H1 (cell line): ENCODE measurements at regions not wholly inside any gene's neighbourhood (a gene's known extent, or its start where the extent isn't known, plus 50 kb on each side); places are given as distances from the start of the nearest gene placed in this dataset.

Experiments used
- CTCF ChIA-PET: fragments of 300-600 bp; sonication (Branson Sonifier 250); formaldehyde crosslinking; loops from one replicate; lab custom pipeline; 2021; ENCODE audit not compliant: partially characterized antibody; lab: Charles Lee
- POLR2A ChIA-PET: fragments of 300-600 bp; sonication (Branson Sonifier 250); formaldehyde crosslinking; loops from one replicate; lab custom pipeline; 2021; ENCODE audit warnings: inconsistent platforms; ENCODE audit not compliant: partially characterized antibody; lab: Charles Lee
- DNase-seq, 2 experiments: peaks; one replicate each; pipeline versions ENCODE4 v3.0.0 to v3.0.0-alpha.2; 2010 to 2022; ENCODE audit warnings: low spot score in 2 of 2, low read depth in 1 of 2, mixed read lengths in 1 of 2
- FAIRE-seq: peaks from 2 replicates; lab custom pipeline; 2011; peaks lifted over from hg19 to GRCh38; lab: Jason Lieb, UNC
- H2AFZ ChIP-seq: 2 replicates; pipeline ENCODE4 v1.8.1; 2012; ENCODE audit warnings: low read length, inconsistent platforms
- H2AK5ac ChIP-seq: 2 replicates; pipeline ENCODE4 v1.6.1; 2013; ENCODE audit warnings: low read depth, low read length
- H2BK120ac ChIP-seq: replicated peaks from 2 replicates; pipeline ENCODE3; 2013; ENCODE audit warnings: low read depth, low read length, inconsistent platforms
- H2BK12ac ChIP-seq: 2 replicates; pipeline ENCODE4 v1.6.1; 2013; ENCODE audit warnings: low read depth, low read length
- H2BK15ac ChIP-seq: 2 replicates; pipeline ENCODE4 v1.6.1; 2013; ENCODE audit warnings: low read length
- H2BK20ac ChIP-seq: 2 replicates; pipeline ENCODE4 v1.6.1; 2013; ENCODE audit warnings: low read length
- H2BK5ac ChIP-seq: 2 replicates; pipeline ENCODE4 v1.6.1; 2013; ENCODE audit warnings: low read depth, low read length
- H3K14ac ChIP-seq: 2 replicates; pipeline ENCODE4 v1.6.1; 2013; ENCODE audit warnings: inconsistent platforms; ENCODE audit not compliant: insufficient read length
- H3K18ac ChIP-seq: 2 replicates; pipeline ENCODE4 v1.6.1; 2013; ENCODE audit warnings: low read length; ENCODE audit errors: extremely low read depth
- H3K23ac ChIP-seq: 2 replicates; pipeline ENCODE4 v1.6.1; 2013; ENCODE audit warnings: inconsistent platforms; ENCODE audit not compliant: insufficient read length
- H3K23me2 ChIP-seq: 2 replicates; pipeline ENCODE4 v1.6.1; 2013; ENCODE audit warnings: low read depth, low read length
- H3K27ac ChIP-seq: 2 replicates; pipeline ENCODE4 v1.6.1; 2011; ENCODE audit warnings: low read depth, low read length, inconsistent platforms
- H3K27me3 ChIP-seq, 4 experiments: replicated peaks in 1 of 4; 1 replicate in 1 of 4; 2 replicates in 3 of 4; pipeline versions ENCODE4 v1.6.1 to v1.8.1; 2011 to 2013; ENCODE audit warnings: low read length in 3 of 4, mild to moderate bottlenecking in 3 of 4, inconsistent platforms in 2 of 4, mixed read lengths in 2 of 4, moderate library complexity in 1 of 4; ENCODE audit not compliant: control insufficient read depth in 3 of 4, insufficient read depth in 3 of 4; ENCODE audit errors: extremely low read depth in 1 of 4
- H3K36me3 ChIP-seq, 4 experiments: 2 replicates each; pipeline versions ENCODE4 v1.6.1 to v1.8.1; 2011 to 2013; ENCODE audit warnings: mild to moderate bottlenecking in 4 of 4, low read length in 3 of 4, moderate library complexity in 2 of 4, control low read depth in 1 of 4, inconsistent platforms in 1 of 4; ENCODE audit not compliant: insufficient read depth in 4 of 4, control insufficient read depth in 2 of 4
- H3K4ac ChIP-seq: replicated peaks from 2 replicates; pipeline ENCODE3; 2013; ENCODE audit warnings: low read length, low read depth, mixed read lengths, inconsistent platforms; ENCODE audit not compliant: insufficient read length
- H3K4me1 ChIP-seq, 4 experiments: replicated peaks in 1 of 4; 1 replicate in 1 of 4; 2 replicates in 3 of 4; pipeline versions ENCODE4 v1.6.1 to v1.8.1; 2011 to 2013; ENCODE audit warnings: low read length in 3 of 4, inconsistent platforms in 2 of 4, mixed read lengths in 1 of 4; ENCODE audit not compliant: insufficient read depth in 4 of 4, control insufficient read depth in 3 of 4
- H3K4me2 ChIP-seq, 2 experiments: 2 replicates each; pipeline versions ENCODE4 v1.6.1 to v1.8.1; 2011 to 2013; ENCODE audit warnings: low read depth in 2 of 2, low read length in 2 of 2, control low read depth in 1 of 2, inconsistent platforms in 1 of 2, mild to moderate bottlenecking in 1 of 2; ENCODE audit not compliant: insufficient read depth in 1 of 2
- H3K4me3 ChIP-seq, 4 experiments: fragments of 200-600, 300-600 bp in 1 of 4; sonication (generic), shearing (Covaris generic), sonication (Bioruptor Twin) in 1 of 4; 2 replicates each; pipeline versions ENCODE4 v1.5.1 to v1.8.1; 2011 to 2016; ENCODE audit warnings: low read length in 4 of 4, low read depth in 3 of 4, control low read depth in 2 of 4, inconsistent platforms in 2 of 4, mild to moderate bottlenecking in 2 of 4, mixed read lengths in 1 of 4, moderate library complexity in 1 of 4; ENCODE audit not compliant: insufficient read depth in 2 of 4; ENCODE audit errors: extremely low read depth in 1 of 4
- H3K56ac ChIP-seq: replicated peaks from 2 replicates; pipeline ENCODE3; 2013; ENCODE audit warnings: low read depth, mild to moderate bottlenecking, mixed read lengths, low read length, inconsistent platforms; ENCODE audit not compliant: insufficient read length
- H3K79me1 ChIP-seq: 2 replicates; pipeline ENCODE4 v1.6.1; 2013; ENCODE audit warnings: low read depth, low read length, control low read depth
- H3K79me2 ChIP-seq, 2 experiments: 2 replicates each; pipeline versions ENCODE4 v1.6.1 to v1.8.1; 2012 to 2013; ENCODE audit warnings: low read length in 2 of 2, mild to moderate bottlenecking in 2 of 2, inconsistent platforms in 1 of 2; ENCODE audit not compliant: insufficient read depth in 2 of 2, control insufficient read depth in 1 of 2
- H3K9ac ChIP-seq, 4 experiments: replicated peaks in 1 of 4; 1 replicate in 1 of 4; 2 replicates in 3 of 4; pipeline versions ENCODE4 v1.6.1 to v1.8.1; 2011 to 2013; ENCODE audit warnings: low read depth in 3 of 4, low read length in 3 of 4, control low read depth in 2 of 4, mild to moderate bottlenecking in 2 of 4, moderate library complexity in 2 of 4, inconsistent platforms in 1 of 4; ENCODE audit errors: extremely low read depth in 1 of 4
- H3K9me3 ChIP-seq, 2 experiments: 2 replicates each; pipeline versions ENCODE4 v1.6.1 to v1.8.1; 2012 to 2013; ENCODE audit warnings: mild to moderate bottlenecking in 2 of 2, moderate library complexity in 2 of 2, control low read depth in 1 of 2, inconsistent platforms in 1 of 2, low read depth in 1 of 2, low read length in 1 of 2, mixed read lengths in 1 of 2; ENCODE audit not compliant: insufficient read depth in 2 of 2
- H4K20me1 ChIP-seq, 2 experiments: replicated peaks in 1 of 2; 2 replicates each; pipeline versions ENCODE3 to v1.8.1; 2011 to 2013; ENCODE audit warnings: inconsistent platforms in 2 of 2, low read length in 2 of 2, mild to moderate bottlenecking in 1 of 2; ENCODE audit not compliant: insufficient read depth in 2 of 2, control insufficient read depth in 1 of 2
- H4K5ac ChIP-seq: 2 replicates; pipeline ENCODE4 v1.6.1; 2013; ENCODE audit warnings: low read length, low read depth, mixed read lengths, inconsistent platforms; ENCODE audit not compliant: insufficient read length
- H4K8ac ChIP-seq: 2 replicates; pipeline ENCODE4 v1.8.0; 2013; ENCODE audit warnings: mild to moderate bottlenecking, moderate library complexity, low read length, inconsistent platforms; ENCODE audit not compliant: insufficient read depth; ENCODE audit errors: extremely low read depth
- H4K91ac ChIP-seq: replicated peaks from 2 replicates; pipeline ENCODE3; 2013; ENCODE audit warnings: low read length, mixed read lengths, inconsistent platforms; ENCODE audit not compliant: insufficient read length
- CBX8 ChIP-seq: fragments of 300-800, 300-1000 bp; sonication (generic); IDR thresholded peaks from 2 replicates; pipeline ENCODE4 v1.7.1; 2016; ENCODE audit warnings: low read depth, low read length, borderline replicate concordance
- EGR1 ChIP-seq: IDR thresholded peaks from 2 replicates; pipeline ENCODE4 v1.6.1; 2011; ENCODE audit warnings: low read depth, low read length, borderline replicate concordance
- PHF8 ChIP-seq: fragments of 200-600 bp; sonication (generic); conservative IDR thresholded peaks from 2 replicates; pipeline ENCODE4 v1.7.1; 2012; ENCODE audit warnings: low read depth, mild to moderate bottlenecking, inconsistent platforms, low read length, moderate library complexity
- SAP30 ChIP-seq: fragments of 300-600 bp; sonication (generic); IDR thresholded peaks from 2 replicates; pipeline ENCODE4 v1.7.1; 2012; ENCODE audit warnings: low read length, moderate library complexity, mild to moderate bottlenecking, inconsistent platforms; ENCODE audit not compliant: insufficient read depth, insufficient replicate concordance
- WGBS, 2 experiments: shearing (Covaris generic) in 1 of 2; methylation state at CpG; one replicate each; pipeline versions ENCODE4 v1.1.6 to v1.1.7; 2013 to 2015; ENCODE audit warnings: low lambda C conversion rate in 2 of 2, mixed read lengths in 2 of 2, inconsistent platforms in 1 of 2, low coverage in 1 of 2, missing lambda C conversion rate in 1 of 2; ENCODE audit not compliant: insufficient replicate concordance in 2 of 2, insufficient coverage in 1 of 2, insufficient read length in 1 of 2; ENCODE audit errors: extremely low coverage in 1 of 2, missing lambda C conversion rate in 1 of 2; 5-methylcytosine and 5-hydroxymethylcytosine counted together

GRCh38 chrY:8329929-8330328 is 1007.3 kb upstream of the TSPY4 start:
- Histone ChIP-seq H4K8ac (no peak overlapping the region), H3K79me2 (no peaks in the 10 kb centered on the region), H3K14ac (no peak overlapping the region), H2AK5ac (no peak overlapping the region), H4K91ac (no peak overlapping the region), H2BK120ac (no peak overlapping the region), H3K9me3 (peaks cover 13 to 61% of the 10 kb centered on the region in 2 experiments; a peak in 3 of 4 replicates), H2BK15ac (no peak overlapping the region), H3K23ac (no peak overlapping the region), H4K5ac (no peak overlapping the region), H3K4ac (no peak overlapping the region), H3K36me3 (no peaks in the 10 kb centered on the region), H2BK5ac (no peak overlapping the region), H3K18ac (no peak overlapping the region), H2AFZ (no peak overlapping the region), H2BK20ac (no peak overlapping the region), H3K56ac (no peak overlapping the region), H3K4me3 (no peak overlapping the region), H2BK12ac (no peak overlapping the region), H3K9ac (no peak overlapping the region), H4K20me1 (no peaks in the 10 kb centered on the region), H3K27ac (no peak overlapping the region), H3K4me1 (no peaks in the 10 kb centered on the region), H3K23me2 (no peaks in the 10 kb centered on the region), H3K79me1 (no peaks in the 10 kb centered on the region), H3K4me2 (no peak overlapping the region), H3K27me3 (no peaks in the 10 kb centered on the region)
- FAIRE-seq, result no peak
- WGBS, 2 experiments, result 78% methylated on average over 3 of the region's 3 CpGs; no CpG with 5 or more reads in 1 of the 2 experiments
- CTCF ChIA-PET, result no interaction called here
- DNase-seq, result no peak
- POLR2A ChIA-PET, result no interaction called here
- TF ChIP-seq PHF8 (no peak), EGR1 (no peak), SAP30 (no peak), CBX8 (no peak)
